GM19468 (cell line): ENCODE measurements at regions not wholly inside any gene's neighbourhood (a gene's known extent, or its start where the extent isn't known, plus 50 kb on each side); places are given as distances from the start of the nearest gene placed in this dataset.
"Not testable (repeated sequence)": the region's sequence is repeated elsewhere in the genome, so short reads cannot be mapped to it uniquely, and the experiment has no call there.

Experiments
- ATAC-seq: cut with Tn5 transposase; IDR thresholded peaks from one replicate; pipeline ENCODE4 v1.9.1; 2021; ENCODE audit warnings: mild to moderate bottlenecking, moderate library complexity, moderate number of reproducible peaks; ENCODE audit not compliant: unreplicated experiment; ENCODE audit errors: extremely low read depth

DNA sequence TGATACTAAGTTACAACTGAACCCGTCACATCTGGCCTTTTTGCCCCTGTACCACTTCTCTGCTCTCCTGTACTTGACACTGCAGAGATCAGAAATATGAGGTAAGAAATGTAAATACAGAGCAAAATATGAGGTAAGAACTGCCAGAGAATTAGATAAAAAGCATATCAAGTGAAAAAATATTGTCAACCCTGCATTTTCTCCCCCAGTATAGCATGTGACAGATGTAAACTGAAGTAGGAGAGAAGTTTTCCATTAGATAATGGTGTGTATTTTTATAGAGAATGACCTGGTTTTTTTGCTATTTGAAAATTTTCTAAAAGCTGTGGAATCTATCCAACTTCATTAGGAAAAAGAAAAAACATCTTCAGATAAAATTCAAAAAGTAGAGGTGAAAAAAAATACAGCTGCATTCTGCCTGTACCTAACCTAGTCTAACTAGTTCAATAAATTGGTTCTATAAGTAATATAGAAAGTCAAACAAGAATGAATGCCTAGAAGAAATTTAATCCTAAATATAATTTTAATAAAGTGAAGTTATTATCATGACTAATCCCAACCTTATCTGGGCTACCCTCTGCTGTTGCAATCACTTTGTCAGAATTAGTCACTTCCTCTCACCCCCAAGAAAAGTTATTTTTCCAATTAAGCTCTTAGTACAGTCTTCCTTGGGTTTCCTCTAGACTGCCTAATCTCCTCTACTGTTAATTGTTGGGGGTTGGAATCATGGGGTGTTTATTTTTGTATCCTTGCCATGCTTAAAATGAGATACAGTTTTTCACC lies 210.0 kb downstream of the RASSF9 start:
- ATAC-seq, result no peak

DNA sequence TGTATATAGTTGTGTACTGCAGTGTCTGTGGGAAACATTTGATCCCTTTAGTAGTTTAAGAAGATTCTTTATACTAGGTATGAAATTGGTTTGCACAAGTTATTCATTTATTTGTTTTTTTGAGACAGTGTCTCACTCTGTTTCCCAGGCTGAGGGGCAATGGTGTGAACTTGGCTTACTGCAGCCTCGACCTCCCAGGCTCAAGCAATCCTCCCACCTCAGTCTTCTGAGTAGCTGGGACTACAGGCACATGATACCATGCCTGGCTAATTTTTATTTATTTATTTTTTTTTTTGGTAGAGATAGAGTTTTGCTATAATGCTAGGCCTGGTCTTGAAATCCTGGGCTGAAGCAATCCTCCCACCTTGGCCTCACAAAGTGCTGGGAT lies 209.4 kb downstream of the RASSF9 start:
- ATAC-seq, result no peak

DNA sequence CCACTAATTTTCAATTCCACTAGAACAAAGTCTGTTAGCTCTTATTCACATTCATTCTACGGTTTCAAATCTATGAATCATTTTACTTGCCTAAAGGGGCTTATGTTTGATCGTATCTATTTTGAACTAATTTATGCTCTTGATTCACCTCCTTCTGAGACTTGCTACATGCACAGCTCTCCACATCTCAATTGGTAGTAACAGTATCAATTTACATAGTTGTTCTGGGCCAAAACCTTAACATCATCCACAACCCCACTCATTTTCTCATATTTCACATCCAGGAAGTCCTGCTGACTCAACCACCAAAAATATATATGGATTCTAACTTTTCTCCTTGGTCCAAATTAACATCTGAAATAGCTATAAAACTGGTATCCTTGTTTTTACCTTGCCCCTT lies 208.6 kb downstream of the RASSF9 start:
- ATAC-seq, result no peak

DNA sequence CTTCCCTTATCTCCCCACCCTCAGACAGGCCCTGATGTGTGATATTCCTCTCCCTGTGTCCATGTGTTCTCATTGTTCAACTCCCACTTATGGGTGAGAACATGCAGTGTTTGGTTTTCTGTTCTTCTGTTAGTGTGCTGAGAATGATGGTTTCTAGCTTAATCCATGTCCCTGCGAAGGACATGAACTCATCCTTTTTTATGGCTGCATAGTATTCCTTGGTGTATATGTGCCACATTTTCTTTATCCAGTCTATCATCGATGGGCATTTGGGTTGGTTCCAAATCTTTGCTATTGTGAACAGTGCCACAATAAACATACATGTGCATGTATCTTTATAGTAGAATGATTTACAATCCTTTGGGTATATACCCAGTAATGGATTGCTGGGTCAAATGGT lies 207.6 kb downstream of the RASSF9 start:
- not testable (repeated sequence) for ATAC-seq

DNA sequence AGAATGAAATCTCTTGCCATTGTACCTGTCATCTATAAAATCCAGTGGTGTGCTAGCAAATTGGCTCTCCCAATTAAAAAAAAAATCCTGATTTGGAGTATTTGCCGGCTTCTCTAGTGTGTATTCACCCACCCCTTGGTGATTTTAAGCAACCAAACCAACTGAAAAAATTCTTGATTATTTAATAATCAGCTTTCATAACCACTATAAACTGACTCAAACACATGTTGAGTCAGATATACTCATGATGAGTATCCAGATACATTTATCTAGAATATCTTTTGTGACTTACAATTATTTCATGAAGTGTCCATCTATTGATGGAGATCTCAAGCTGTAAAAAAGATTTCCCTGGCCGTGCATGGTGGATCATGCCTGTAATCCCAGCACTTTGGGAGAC lies 205.4 kb downstream of the RASSF9 start:
- ATAC-seq, result no peak

DNA sequence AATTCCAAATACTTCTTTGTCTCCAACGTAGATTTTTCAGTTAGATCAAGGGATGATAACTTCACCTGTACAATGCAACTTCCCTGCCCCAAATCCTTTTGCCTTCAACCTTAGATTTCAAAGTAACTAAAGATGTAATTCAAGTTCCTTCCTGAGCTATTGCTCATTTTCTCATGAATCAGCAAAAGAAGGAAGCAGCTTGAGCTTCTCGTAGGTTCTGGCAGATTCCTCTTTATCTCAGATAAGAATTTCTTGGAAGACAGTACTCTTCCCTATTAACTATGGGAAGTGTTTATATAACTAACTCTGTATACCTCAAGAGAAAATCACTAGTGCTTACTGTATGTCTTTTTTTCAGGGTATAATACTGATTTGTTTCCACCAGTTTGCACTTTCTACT lies 203.8 kb downstream of the RASSF9 start:
- no peak for ATAC-seq

- ATAC-seq, result no peak
Measured at GRCh38 chr12:85633491-85633890, 202.7 kb downstream of the RASSF9 start.

DNA sequence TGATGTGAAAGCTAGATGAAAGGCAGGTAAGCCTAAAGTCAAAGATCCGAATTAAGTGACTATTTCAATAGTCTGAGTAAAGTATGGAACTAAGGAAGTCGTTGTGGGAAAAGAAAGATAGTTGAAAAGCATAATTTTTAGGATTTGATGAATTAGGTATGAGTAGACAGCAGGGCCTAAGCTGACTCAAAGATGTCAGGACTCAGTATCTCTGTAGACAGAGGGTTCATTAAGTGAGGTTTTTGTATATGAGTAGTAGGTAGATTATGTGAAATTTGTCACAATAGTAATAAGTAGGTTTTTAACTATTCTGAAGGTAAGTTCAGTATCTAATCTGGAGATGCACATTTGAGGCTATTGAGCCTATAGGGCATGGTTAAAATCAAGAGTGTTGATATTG lies 196.4 kb downstream of the RASSF9 start:
- no peak for ATAC-seq

DNA sequence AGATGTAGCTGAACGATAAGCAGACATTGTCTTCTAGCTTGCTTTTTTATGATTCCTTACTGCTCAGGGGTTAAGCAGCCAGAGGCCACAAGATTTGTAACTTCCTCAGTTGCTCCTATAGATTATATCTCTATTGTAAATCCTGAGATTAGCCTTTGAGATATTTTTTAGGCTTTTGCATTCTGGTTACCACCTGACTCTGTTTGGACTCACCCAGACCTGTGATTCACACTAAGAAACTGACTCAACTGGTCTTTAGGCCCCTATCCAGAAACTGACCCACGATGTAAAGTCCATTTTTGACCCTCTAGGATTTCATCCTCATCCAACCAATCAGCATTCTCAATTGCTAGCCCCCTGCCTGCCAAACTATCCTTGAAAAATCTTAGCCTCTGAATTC lies 194.4 kb downstream of the RASSF9 start:
- no peak for ATAC-seq

DNA sequence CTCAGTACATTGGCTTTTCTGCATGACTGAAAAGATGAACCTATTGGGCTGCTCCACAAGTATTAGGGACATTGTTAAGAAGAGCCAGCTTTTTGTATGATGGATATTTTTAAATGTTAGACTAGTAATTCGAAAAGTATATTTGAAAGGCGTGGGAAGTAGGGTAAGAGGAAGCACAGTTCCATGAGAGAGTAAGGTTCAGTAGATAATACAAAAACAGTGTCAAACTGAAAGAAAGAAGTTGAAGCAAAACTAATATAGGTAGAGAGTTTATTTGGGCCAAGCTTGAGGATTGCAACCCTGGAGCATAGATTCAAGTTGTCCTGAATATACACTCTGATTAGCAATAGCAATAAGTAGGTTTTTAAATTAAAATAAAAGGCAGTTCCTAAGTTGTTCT lies 193.9 kb downstream of the RASSF9 start:
- no peak for ATAC-seq

GRCh38 chr12:85642808-85643207 lies 193.4 kb downstream of the RASSF9 start:
- no peak for ATAC-seq

DNA sequence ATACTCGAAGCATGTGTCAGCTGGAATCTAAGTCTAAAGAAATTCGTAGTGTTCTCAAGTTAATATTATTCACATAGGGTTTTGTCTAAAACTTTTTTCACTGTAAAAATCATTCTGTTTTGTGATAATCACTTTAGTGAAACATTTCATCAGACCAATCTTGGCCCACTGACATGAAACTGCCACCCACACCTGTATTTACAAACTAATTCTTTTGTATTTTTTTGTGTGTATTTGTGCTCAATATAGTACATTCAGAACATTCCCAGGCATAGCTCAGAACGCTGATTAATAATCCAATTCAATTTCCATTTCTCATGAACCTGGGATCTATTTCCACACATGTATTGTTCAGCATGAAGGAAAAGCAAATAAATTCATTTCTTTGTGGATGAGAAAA lies 191.7 kb downstream of the RASSF9 start:
- ATAC-seq, result no peak

GRCh38 chr12:85653731-85654455 lies 182.3 kb downstream of the RASSF9 start:
- ATAC-seq, result no peak

- no peak for ATAC-seq
Measured at GRCh38 chr12:85654456-85654840, 181.8 kb downstream of the RASSF9 start.

GRCh38 chr12:85656561-85656960 lies 179.6 kb downstream of the RASSF9 start:
- ATAC-seq, result no peak

GRCh38 chr12:85657251-85657650 lies 179.0 kb downstream of the RASSF9 start:
- no peak for ATAC-seq

DNA sequence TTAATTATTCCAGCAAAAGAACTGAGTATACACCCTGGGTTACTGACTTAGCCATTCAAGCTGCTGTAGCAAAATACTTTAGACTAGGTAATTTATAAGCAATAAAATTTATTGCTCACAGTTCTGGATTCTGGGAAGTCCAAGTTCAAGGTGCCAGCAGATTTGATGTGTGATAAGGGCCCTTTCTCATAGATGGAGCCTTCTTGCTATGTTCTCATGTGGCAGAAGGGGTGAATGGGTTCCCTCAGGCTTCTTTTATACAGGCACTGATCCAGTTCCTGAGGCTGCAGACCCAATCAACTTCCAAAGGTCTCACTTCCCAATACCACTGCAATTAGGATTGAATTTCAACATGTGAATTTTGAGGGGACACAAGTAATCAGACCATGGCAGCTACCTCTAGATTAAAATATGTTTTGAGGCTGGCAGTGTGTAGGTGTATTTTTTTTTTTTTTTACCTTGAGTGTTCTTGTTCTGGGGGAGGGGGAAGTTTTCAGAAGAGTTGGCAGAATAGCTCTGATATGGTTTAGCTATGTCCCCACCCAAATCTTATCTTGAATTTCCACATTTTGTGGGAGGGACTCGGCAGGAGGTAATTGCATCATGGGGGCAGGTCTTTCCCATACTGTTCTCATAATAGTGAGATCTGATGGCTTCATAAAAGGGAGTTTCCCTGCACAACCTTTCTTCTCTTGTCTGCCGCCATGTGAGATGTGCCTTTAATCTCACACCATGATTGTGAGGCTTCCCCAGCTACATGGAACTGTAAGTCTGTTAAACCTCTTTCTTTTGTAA lies 178.2 kb downstream of the RASSF9 start:
- ATAC-seq, result no peak

DNA sequence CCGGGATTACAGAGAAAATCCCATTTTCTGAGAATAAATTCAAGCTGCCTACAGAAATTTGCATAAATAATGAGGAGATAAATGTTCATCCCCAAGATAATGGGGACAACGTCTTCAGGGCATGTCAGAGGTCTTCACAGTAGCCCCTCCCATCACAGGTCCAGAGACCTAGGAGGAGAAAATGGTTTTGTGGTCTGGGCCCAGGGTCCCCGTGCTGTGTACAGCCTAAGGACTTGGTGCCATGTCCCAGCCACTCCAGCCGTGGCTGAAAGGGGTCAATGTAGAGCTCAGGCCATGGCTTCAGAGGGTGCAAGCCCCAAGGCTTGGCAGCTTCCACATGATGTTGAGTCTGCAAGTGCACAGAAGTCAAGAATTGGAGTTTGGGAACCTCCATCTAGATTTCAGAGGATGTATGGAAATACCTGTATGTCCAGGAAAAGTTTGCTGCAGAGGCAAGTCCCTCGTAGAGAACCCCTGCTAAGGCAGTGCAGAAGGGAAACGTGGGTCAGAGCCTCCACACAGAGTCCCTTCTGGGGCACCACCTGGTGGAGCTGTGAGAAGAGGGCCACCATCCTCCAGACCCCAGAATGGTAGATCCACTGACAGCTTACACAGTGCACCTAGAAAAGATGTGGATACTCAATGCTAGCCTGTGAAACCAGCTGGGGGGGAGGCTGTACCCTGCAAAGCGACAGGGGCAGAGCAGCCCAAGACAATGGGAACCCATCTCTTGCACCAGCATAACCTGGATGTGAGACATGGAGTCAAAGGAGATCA lies 176.3 kb downstream of the RASSF9 start:
- ATAC-seq, result no peak

DNA sequence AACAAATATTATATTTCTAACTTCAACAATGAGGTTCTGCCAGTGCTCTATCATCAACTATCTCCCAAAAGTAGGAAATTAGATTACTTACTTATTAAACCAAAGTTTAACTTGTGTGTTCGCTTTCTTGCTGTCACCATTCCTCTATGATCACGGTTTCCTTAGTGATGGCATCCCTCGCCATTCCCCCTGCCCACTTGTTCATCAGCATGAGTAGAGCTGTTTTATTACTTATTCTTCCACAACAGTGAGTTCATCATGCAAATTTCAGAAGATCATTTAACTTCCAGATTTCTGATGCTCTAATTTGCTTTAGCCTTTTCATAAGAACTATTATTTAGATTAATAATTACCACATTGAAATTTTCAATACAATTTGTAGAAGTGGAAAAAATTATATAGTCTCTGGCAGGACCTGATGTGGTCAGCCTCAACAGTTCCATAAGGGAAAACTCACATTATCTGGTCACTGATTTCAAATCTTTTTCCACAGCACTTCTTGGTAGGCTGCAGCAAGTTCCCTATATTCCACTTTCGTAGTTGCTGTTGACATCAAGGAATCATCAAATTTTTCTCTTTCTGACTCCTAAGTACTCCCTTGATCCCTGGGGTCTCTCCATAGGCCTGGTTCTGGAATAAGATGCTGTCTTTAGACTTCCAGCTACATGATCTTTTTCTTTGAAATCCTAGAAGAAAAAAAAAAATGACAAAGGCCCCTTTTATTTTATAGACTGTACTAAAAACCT lies 174.6 kb downstream of the RASSF9 start:
- no peak for ATAC-seq

GRCh38 chr12:85662207-85662602 lies 174.0 kb downstream of the RASSF9 start:
- ATAC-seq, result no peak
